Endothelial cell of umbilical vein (primary cell): ENCODE measurements at regions not wholly inside any gene's neighbourhood (a gene's known extent, or its start where the extent isn't known, plus 50 kb on each side); places are given as distances from the start of the nearest gene placed in this dataset.

Experiments
- BruUV-seq: library from RNA; stranded (reverse); fragments of 400-500 nt; replicated peaks from 2 replicates; lab custom pipeline; 2021; lab: Mats Ljungman, UMichigan
- CTCF ChIA-PET: fragments of 300-600, 350-600 bp; sonication (Branson Sonifier 250); formaldehyde crosslinking; loops from one replicate; lab custom pipeline; 2021; ENCODE audit warnings: antibody characterized with exemption, inconsistent platforms; lab: Charles Lee
- POLR2A ChIA-PET: fragments of 300-600, 350-600 bp; sonication (Branson Sonifier 250); formaldehyde crosslinking; loops from one replicate; lab custom pipeline; 2021; ENCODE audit warnings: antibody characterized with exemption, inconsistent platforms; lab: Charles Lee
- DNase-seq: peaks from one replicate; pipeline ENCODE4 v3.0.0-alpha.2; 2011; ENCODE audit warnings: low read depth, low spot score
- FAIRE-seq: peaks from 2 replicates; lab custom pipeline; 2011; peaks lifted over from hg19 to GRCh38; lab: Jason Lieb, UNC
- H2AFZ ChIP-seq: 2 replicates; pipeline ENCODE4 v1.6.0; 2012; ENCODE audit warnings: low read depth, low read length, control low read depth, inconsistent platforms
- H3K27ac ChIP-seq: 2 replicates; pipeline ENCODE4 v1.5.1; 2011; ENCODE audit warnings: low read depth, mild to moderate bottlenecking, control low read depth, low read length, moderate library complexity; ENCODE audit not compliant: insufficient read depth
- H3K27me3 ChIP-seq, 2 experiments: 2 replicates each; pipeline versions ENCODE4 v1.6.0 to v1.6.1; 2011; ENCODE audit warnings: low read length in 2 of 2, mixed read lengths in 1 of 2; ENCODE audit not compliant: control insufficient read depth in 2 of 2, insufficient read depth in 2 of 2
- H3K36me3 ChIP-seq, 2 experiments: 2 replicates in 1 of 2; 3 replicates in 1 of 2; pipeline ENCODE4 v1.5.1; 2011; ENCODE audit warnings: low read length in 2 of 2, mild to moderate bottlenecking in 1 of 2, moderate library complexity in 1 of 2; ENCODE audit not compliant: control insufficient read depth in 2 of 2, insufficient read depth in 2 of 2; ENCODE audit errors: extremely low read depth in 1 of 2
- H3K4me1 ChIP-seq: 3 replicates; pipeline ENCODE4 v1.5.1; 2011; ENCODE audit warnings: mild to moderate bottlenecking, low read length; ENCODE audit not compliant: control insufficient read depth, insufficient read depth; ENCODE audit errors: extremely low read depth
- H3K4me2 ChIP-seq: 2 replicates; pipeline ENCODE4 v1.6.1; 2011; ENCODE audit warnings: low read length, control low read depth, mixed read lengths; ENCODE audit not compliant: insufficient read depth
- H3K4me3 ChIP-seq, 3 experiments: fragments of 200-600 bp in 1 of 3; sonication (generic), shearing (Covaris generic) in 1 of 3; replicated peaks in 1 of 3; 2 replicates each; pipeline ENCODE4 v1.5.1; 2011 to 2016; ENCODE audit warnings: control low read depth in 3 of 3, low read length in 3 of 3, mild to moderate bottlenecking in 2 of 3, inconsistent platforms in 1 of 3, low read depth in 1 of 3, moderate library complexity in 1 of 3; ENCODE audit not compliant: insufficient read depth in 1 of 3
- H3K79me2 ChIP-seq: 2 replicates; pipeline ENCODE4 v1.6.0; 2012; ENCODE audit warnings: low read length, inconsistent platforms; ENCODE audit not compliant: control insufficient read depth, insufficient read depth
- H3K9ac ChIP-seq: replicated peaks from 2 replicates; pipeline ENCODE3; 2011; ENCODE audit warnings: low read length, control low read depth; ENCODE audit not compliant: insufficient read depth; ENCODE audit errors: extremely low read depth
- H3K9me1 ChIP-seq: replicated peaks from 3 replicates; pipeline ENCODE4 v1.6.0; 2011; ENCODE audit warnings: mild to moderate bottlenecking, low read length; ENCODE audit not compliant: control insufficient read depth, insufficient read depth; ENCODE audit errors: extremely low read depth
- H3K9me3 ChIP-seq: replicated peaks from 2 replicates; pipeline ENCODE4 v1.5.1; 2012; ENCODE audit warnings: low read length, inconsistent platforms; ENCODE audit not compliant: control insufficient read depth, insufficient read depth
- H4K20me1 ChIP-seq: replicated peaks from 2 replicates; pipeline ENCODE3; 2011; ENCODE audit warnings: mild to moderate bottlenecking, low read length; ENCODE audit not compliant: control insufficient read depth, insufficient read depth; ENCODE audit errors: extremely low read depth
- CTCF ChIP-seq, 2 donors: IDR thresholded peaks; 1 replicate in 1 of 2; 2 replicates in 1 of 2; pipeline ENCODE4 v1.5.1; 2011; ENCODE audit warnings: low read length in 2 of 2, mild to moderate bottlenecking in 2 of 2, moderate library complexity in 2 of 2, control low read depth in 1 of 2, inconsistent platforms in 1 of 2, low read depth in 1 of 2; ENCODE audit not compliant: insufficient read depth in 1 of 2; ENCODE audit errors: extremely low read depth in 1 of 2
- EZH2 ChIP-seq: IDR thresholded peaks from 2 replicates; pipeline ENCODE4 v1.6.1; 2012; ENCODE audit warnings: borderline replicate concordance, low read depth, mild to moderate bottlenecking, moderate library complexity, low read length, inconsistent platforms; ENCODE audit not compliant: severe bottlenecking
- FOS ChIP-seq: IDR thresholded peaks from 2 replicates; pipeline ENCODE4 v1.6.1; 2011; ENCODE audit warnings: mild to moderate bottlenecking, low read length, moderate library complexity, borderline replicate concordance; ENCODE audit not compliant: insufficient read depth
- GATA2 ChIP-seq: IDR thresholded peaks from 2 replicates; pipeline ENCODE4 v1.7.0; 2011; ENCODE audit warnings: low read depth, mild to moderate bottlenecking, moderate library complexity, mixed read lengths, low read length; ENCODE audit not compliant: insufficient read length, insufficient read depth
- JUN ChIP-seq: IDR thresholded peaks from 2 replicates; pipeline ENCODE4 v1.6.1; 2011; ENCODE audit warnings: borderline replicate concordance, low read depth; ENCODE audit not compliant: insufficient read length, insufficient read depth
- MAX ChIP-seq: IDR thresholded peaks from 2 replicates; pipeline ENCODE4 v1.6.1; 2011; ENCODE audit not compliant: insufficient read depth, insufficient read length
- MYC ChIP-seq: IDR thresholded peaks from one replicate; pipeline ENCODE4 v1.6.1; 2011; ENCODE audit warnings: mild to moderate bottlenecking, low read depth, low read length
- POLR2A ChIP-seq: IDR thresholded peaks from 2 replicates; pipeline ENCODE4 v1.6.1; 2012; ENCODE audit warnings: low read depth, mild to moderate bottlenecking, control low read depth, low read length
- POLR2AphosphoS5 ChIP-seq: IDR thresholded peaks from 2 replicates; pipeline ENCODE4 v1.6.1; 2012; ENCODE audit warnings: low read depth, mild to moderate bottlenecking, control low read depth, low read length, moderate library complexity; ENCODE audit not compliant: insufficient read depth
- dilution Hi-C: fragments of 300-500 bp; cut with MboI; formaldehyde crosslinking; loops from one replicate; pipeline ENCODE4 v1.15.0; 2019; ENCODE audit warnings: low sequenced_read_pairs; ENCODE audit not compliant: extremely low pct_ligation_motif_present
- intact Hi-C: fragments of 100-400 bp; cut with micrococcal nuclease; formaldehyde crosslinking; loops from one replicate; pipeline ENCODE4 v1.10.0; 2022

GRCh38 chr12:89250636-89251035 lies 101.7 kb downstream of the DUSP6 start:
- ChIA-PET POLR2A (no interaction called here), CTCF (no interaction called here)
- intact Hi-C loops, result no loop called here
- Histone ChIP-seq H2AFZ (no peak overlapping the region), H3K27me3 (no peaks in the 10 kb centered on the region), H3K4me1 (no peaks in the 10 kb centered on the region), H3K4me3 (no peak overlapping the region), H3K9me3 (no peaks in the 10 kb centered on the region), H3K9me1 (no peaks in the 10 kb centered on the region), H3K36me3 (no peaks in the 10 kb centered on the region), H3K4me2 (no peak overlapping the region), H3K9ac (no peak overlapping the region), H3K27ac (no peak overlapping the region), H3K79me2 (no peaks in the 10 kb centered on the region), H4K20me1 (no peaks in the 10 kb centered on the region)
- TF ChIP-seq MYC (no peak), EZH2 (no peak), FOS (no peak), GATA2 (no peak), POLR2AphosphoS5 (no peak), POLR2A (no peak), CTCF (IDR thresholded peaks at IDR 0.05; ENCODE audit: extremely low read depth in 1 of 2, insufficient read depth in 1 of 2, low read depth in 1 of 2, low read length in 2 of 2) (no peak), MAX (no peak), JUN (no peak)
- BruUV-seq, result no TSS peak
- DNase-seq (no peak), FAIRE-seq (no peak)
- dilution Hi-C loops, result no loop called here
